ENCODE measurements at regions not wholly inside any gene's neighbourhood (a gene's known extent, or its start where the extent isn't known, plus 50 kb on each side); places are given as distances from the start of the nearest gene placed in this dataset.

- FAIRE-seq = no peak
- DNase-seq (ENCODE audit: insufficient read length, low spot score) = no peak
- TF ChIP-seq PAX5 (IDR thresholded peaks at IDR 0.05; ENCODE audit: insufficient read depth, low read length, severe bottlenecking) (no peak), TAF1 (IDR thresholded peaks at IDR 0.05; ENCODE audit: low read depth, low read length) (no peak), POLR2A (IDR thresholded peaks at IDR 0.05; ENCODE audit: low read depth, low read length) (no peak), SPI1 (IDR thresholded peaks at IDR 0.05; ENCODE audit: low read depth, low read length) (no peak), POU2F2 (IDR thresholded peaks at IDR 0.05; ENCODE audit: low read depth, low read length) (no peak), POLR2AphosphoS5 (IDR thresholded peaks at IDR 0.05; ENCODE audit: low read depth, low read length) (no peak)
Observed at GRCh38 chr17:77867976-77868713, 90.4 kb upstream of the TNRC6C start.

- no peak for TF ChIP-seq TAF1 (IDR thresholded peaks at IDR 0.05; ENCODE audit: low read depth, low read length)
- TF ChIP-seq POLR2AphosphoS5 (IDR thresholded peaks at IDR 0.05; ENCODE audit: low read depth, low read length) = no peak
- no peak for TF ChIP-seq POU2F2 (IDR thresholded peaks at IDR 0.05; ENCODE audit: low read depth, low read length)
- no peak for TF ChIP-seq POLR2A (IDR thresholded peaks at IDR 0.05; ENCODE audit: low read depth, low read length)
- TF ChIP-seq PAX5 (IDR thresholded peaks at IDR 0.05; ENCODE audit: insufficient read depth, low read length, severe bottlenecking) = no peak
- no peak for TF ChIP-seq SPI1 (IDR thresholded peaks at IDR 0.05; ENCODE audit: low read depth, low read length)
- FAIRE-seq (peak; percentile 31), DNase-seq (ENCODE audit: insufficient read length, low spot score) (no peak)
Observed at GRCh38 chr17:77869041-77869599, 89.4 kb upstream of the TNRC6C start.

- FAIRE-seq = peak; percentile 99
- DNase-seq (ENCODE audit: insufficient read length, low spot score) = peak; percentile 73
- TF ChIP-seq SPI1 (IDR thresholded peaks at IDR 0.05; ENCODE audit: low read depth, low read length) = peak; percentile 99
- TF ChIP-seq POLR2AphosphoS5 (IDR thresholded peaks at IDR 0.05; ENCODE audit: low read depth, low read length) = no peak
- TF ChIP-seq POLR2A (IDR thresholded peaks at IDR 0.05; ENCODE audit: low read depth, low read length) = no peak
- TF ChIP-seq POU2F2 (IDR thresholded peaks at IDR 0.05; ENCODE audit: low read depth, low read length) = peak; percentile 68
- TF ChIP-seq PAX5 (IDR thresholded peaks at IDR 0.05; ENCODE audit: insufficient read depth, low read length, severe bottlenecking) = peak; percentile 43
Observed at GRCh38 chr17:77869665-77870132, 88.8 kb upstream of the TNRC6C start.

- TF ChIP-seq TAF1 (IDR thresholded peaks at IDR 0.05; ENCODE audit: low read depth, low read length) (no peak), PAX5 (IDR thresholded peaks at IDR 0.05; ENCODE audit: insufficient read depth, low read length, severe bottlenecking) (no peak), POU2F2 (IDR thresholded peaks at IDR 0.05; ENCODE audit: low read depth, low read length) (no peak), POLR2AphosphoS5 (IDR thresholded peaks at IDR 0.05; ENCODE audit: low read depth, low read length) (no peak), SPI1 (IDR thresholded peaks at IDR 0.05; ENCODE audit: low read depth, low read length) (no peak), POLR2A (IDR thresholded peaks at IDR 0.05; ENCODE audit: low read depth, low read length) (no peak)
- no peak for FAIRE-seq
- DNase-seq (ENCODE audit: insufficient read length, low spot score) = no peak
Observed at GRCh38 chr17:77872199-77872598, 86.3 kb upstream of the TNRC6C start.

GRCh38 chr17:77872714-77873499 lies 85.6 kb upstream of the TNRC6C start:
- TF ChIP-seq POLR2A (IDR thresholded peaks at IDR 0.05; ENCODE audit: low read depth, low read length) (no peak), SPI1 (IDR thresholded peaks at IDR 0.05; ENCODE audit: low read depth, low read length) (no peak), TAF1 (IDR thresholded peaks at IDR 0.05; ENCODE audit: low read depth, low read length) (no peak), PAX5 (IDR thresholded peaks at IDR 0.05; ENCODE audit: insufficient read depth, low read length, severe bottlenecking) (no peak)
- FAIRE-seq (peak; percentile 23), DNase-seq (ENCODE audit: insufficient read length, low spot score) (no peak)

- TF ChIP-seq SPI1 (IDR thresholded peaks at IDR 0.05; ENCODE audit: low read depth, low read length) = no peak
- TF ChIP-seq POU2F2 (IDR thresholded peaks at IDR 0.05; ENCODE audit: low read depth, low read length) = no peak
- TF ChIP-seq POLR2A (IDR thresholded peaks at IDR 0.05; ENCODE audit: low read depth, low read length) = no peak
- no peak for TF ChIP-seq PAX5 (IDR thresholded peaks at IDR 0.05; ENCODE audit: insufficient read depth, low read length, severe bottlenecking)
- no peak for TF ChIP-seq TAF1 (IDR thresholded peaks at IDR 0.05; ENCODE audit: low read depth, low read length)
- TF ChIP-seq POLR2AphosphoS5 (IDR thresholded peaks at IDR 0.05; ENCODE audit: low read depth, low read length) = no peak
- DNase-seq (ENCODE audit: insufficient read length, low spot score) (no peak), FAIRE-seq (no peak)
Observed at GRCh38 chr17:77873500-77874302, 84.8 kb upstream of the TNRC6C start.

GRCh38 chr17:77874303-77875050 lies 84.0 kb upstream of the TNRC6C start:
- no peak for TF ChIP-seq POU2F2 (IDR thresholded peaks at IDR 0.05; ENCODE audit: low read depth, low read length)
- no peak for TF ChIP-seq TAF1 (IDR thresholded peaks at IDR 0.05; ENCODE audit: low read depth, low read length)
- TF ChIP-seq SPI1 (IDR thresholded peaks at IDR 0.05; ENCODE audit: low read depth, low read length) = no peak
- TF ChIP-seq POLR2AphosphoS5 (IDR thresholded peaks at IDR 0.05; ENCODE audit: low read depth, low read length) = no peak
- TF ChIP-seq POLR2A (IDR thresholded peaks at IDR 0.05; ENCODE audit: low read depth, low read length) = no peak
- DNase-seq (ENCODE audit: insufficient read length, low spot score) = no peak
- FAIRE-seq = no peak

GRCh38 chr17:77875051-77875780 lies 83.3 kb upstream of the TNRC6C start:
- no peak for TF ChIP-seq PAX5 (IDR thresholded peaks at IDR 0.05; ENCODE audit: insufficient read depth, low read length, severe bottlenecking)
- no peak for TF ChIP-seq POU2F2 (IDR thresholded peaks at IDR 0.05; ENCODE audit: low read depth, low read length)
- TF ChIP-seq POLR2A (IDR thresholded peaks at IDR 0.05; ENCODE audit: low read depth, low read length) = no peak
- TF ChIP-seq SPI1 (IDR thresholded peaks at IDR 0.05; ENCODE audit: low read depth, low read length) = no peak
- TF ChIP-seq POLR2AphosphoS5 (IDR thresholded peaks at IDR 0.05; ENCODE audit: low read depth, low read length) = no peak
- TF ChIP-seq TAF1 (IDR thresholded peaks at IDR 0.05; ENCODE audit: low read depth, low read length) = no peak
- FAIRE-seq = no peak
- no peak for DNase-seq (ENCODE audit: insufficient read length, low spot score)
